GM19099 (cell line): ENCODE measurements at regions not wholly inside any gene's neighbourhood (a gene's known extent, or its start where the extent isn't known, plus 50 kb on each side); places are given as distances from the start of the nearest gene placed in this dataset.

ENCODE experiments used
- POLR2A ChIP-seq: IDR thresholded peaks from 3 replicates; pipeline ENCODE4 v1.6.1; 2011; ENCODE audit warnings: low read depth; ENCODE audit not compliant: insufficient read length; ENCODE audit errors: extremely low read depth

GRCh38 chr5:168064457-168064856 is 227.0 kb upstream of the WWC1 start:
- TF ChIP-seq POLR2A, result no peak

- no peak for TF ChIP-seq POLR2A
Observed at GRCh38 chr5:168064933-168065622, 226.4 kb upstream of the WWC1 start.

- no peak for TF ChIP-seq POLR2A
Observed at GRCh38 chr5:168066536-168067208, 224.8 kb upstream of the WWC1 start.

- no peak for TF ChIP-seq POLR2A
Observed at GRCh38 chr5:168070761-168071160, 220.7 kb upstream of the WWC1 start.

- TF ChIP-seq POLR2A, result no peak
Observed at GRCh38 chr5:168072665-168073064, 218.8 kb upstream of the WWC1 start.

- no peak for TF ChIP-seq POLR2A
Observed at GRCh38 chr5:168073311-168073710, 218.1 kb upstream of the WWC1 start.

- no peak for TF ChIP-seq POLR2A
Observed at GRCh38 chr5:168073991-168074800, 217.2 kb upstream of the WWC1 start.

GRCh38 chr5:168075387-168075786 is 216.1 kb upstream of the WWC1 start:
- TF ChIP-seq POLR2A, result no peak

GRCh38 chr5:168076561-168076991 is 214.9 kb upstream of the WWC1 start:
- no peak for TF ChIP-seq POLR2A

- no peak for TF ChIP-seq POLR2A
Observed at GRCh38 chr5:168085261-168086031, 206.0 kb upstream of the WWC1 start.

- TF ChIP-seq POLR2A, result no peak
Observed at GRCh38 chr5:168086104-168086610, 205.3 kb upstream of the WWC1 start.

GRCh38 chr5:168086746-168087145 is 204.7 kb upstream of the WWC1 start:
- no peak for TF ChIP-seq POLR2A

- no peak for TF ChIP-seq POLR2A
Observed at GRCh38 chr5:168088410-168089173, 202.9 kb upstream of the WWC1 start.
